Subcutaneous abdominal adipose tissue (tissue), 5 donors: ENCODE measurements at regions not wholly inside any gene's neighbourhood (a gene's known extent, or its start where the extent isn't known, plus 50 kb on each side); places are given as distances from the start of the nearest gene placed in this dataset.

ENCODE experiments used
- H3K27ac ChIP-seq: one replicate; pipeline ENCODE4 v1.7.0; 2013; ENCODE audit warnings: low read depth, mild to moderate bottlenecking, inconsistent platforms, low read length, moderate library complexity
- H3K27me3 ChIP-seq, 5 donors: one replicate each; pipeline ENCODE4 v1.7.0; 2013; ENCODE audit warnings: low read length in 5 of 5, inconsistent platforms in 1 of 5; ENCODE audit not compliant: control insufficient read depth in 5 of 5, insufficient read depth in 4 of 5
- H3K36me3 ChIP-seq, 5 donors: one replicate each; pipeline ENCODE4 v1.7.0; 2013; ENCODE audit warnings: low read length in 5 of 5; ENCODE audit not compliant: control insufficient read depth in 5 of 5, insufficient read depth in 5 of 5
- H3K4me1 ChIP-seq, 5 donors: one replicate each; pipeline ENCODE4 v1.7.0; 2013; ENCODE audit warnings: low read length in 5 of 5, mild to moderate bottlenecking in 3 of 5, moderate library complexity in 1 of 5; ENCODE audit not compliant: control insufficient read depth in 5 of 5, insufficient read depth in 5 of 5
- H3K4me3 ChIP-seq, 5 donors: one replicate each; pipeline ENCODE4 v1.7.0; 2013; ENCODE audit warnings: low read length in 5 of 5, low read depth in 1 of 5
- H3K9ac ChIP-seq, 5 donors: one replicate each; pipeline ENCODE4 v1.7.0; 2013; ENCODE audit warnings: low read length in 5 of 5, mild to moderate bottlenecking in 4 of 5, moderate library complexity in 3 of 5
- H3K9me3 ChIP-seq, 5 donors: one replicate each; pipeline ENCODE4 v1.7.0; 2013; ENCODE audit warnings: low read length in 5 of 5; ENCODE audit not compliant: control insufficient read depth in 5 of 5
- donor health status: healthy.
- donor health status: healthy.
- donor health status: healthy.
- donor health status: healthy.
- donor health status: healthy.

GRCh38 chr5:114208588-114208987 lies 153.3 kb upstream of the KCNN2 start:
- H3K4me1 ChIP-seq, result no peaks in the 10 kb centered on the region
- no peaks in the 10 kb centered on the region for H3K36me3 ChIP-seq
- no peak overlapping the region for H3K9ac ChIP-seq
- no peaks in the 10 kb centered on the region for H3K9me3 ChIP-seq
- no peak overlapping the region for H3K27ac ChIP-seq
- no peaks in the 10 kb centered on the region for H3K27me3 ChIP-seq
- no peak overlapping the region for H3K4me3 ChIP-seq

GRCh38 chr5:114210662-114211061 lies 151.2 kb upstream of the KCNN2 start:
- Histone ChIP-seq H3K4me1 (no peaks in the 10 kb centered on the region), H3K36me3 (no peaks in the 10 kb centered on the region), H3K9ac (no peak overlapping the region), H3K27ac (no peak overlapping the region), H3K27me3 (no peaks in the 10 kb centered on the region), H3K9me3 (no peaks in the 10 kb centered on the region), H3K4me3 (no peak overlapping the region)

DNA sequence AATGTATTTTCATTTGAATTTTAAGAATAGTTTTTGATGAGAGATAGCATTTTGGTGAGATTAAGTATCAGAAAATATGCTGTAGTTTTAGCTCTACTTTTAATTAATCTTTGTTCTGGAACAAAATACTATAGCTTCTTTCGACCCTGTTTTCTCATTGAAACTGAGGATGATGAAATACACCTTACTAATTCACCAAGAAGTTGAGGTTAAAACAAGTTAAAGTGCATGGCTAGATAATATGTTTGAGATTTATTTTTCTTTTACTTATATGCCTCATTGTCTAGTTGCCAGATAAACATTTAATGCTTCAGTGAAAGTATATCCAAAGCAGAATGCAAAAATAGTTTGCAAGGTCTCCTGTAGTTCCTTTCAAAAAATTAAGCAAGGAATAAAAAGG lies 140.1 kb upstream of the KCNN2 start:
- Histone ChIP-seq H3K36me3 (no peaks in the 10 kb centered on the region), H3K4me1 (no peaks in the 10 kb centered on the region), H3K9ac (no peak overlapping the region), H3K27ac (no peak overlapping the region), H3K9me3 (peaks cover 4 to 19% (median 7%) of the 10 kb centered on the region in 5 donors), H3K27me3 (no peaks in the 10 kb centered on the region), H3K4me3 (no peak overlapping the region)

DNA sequence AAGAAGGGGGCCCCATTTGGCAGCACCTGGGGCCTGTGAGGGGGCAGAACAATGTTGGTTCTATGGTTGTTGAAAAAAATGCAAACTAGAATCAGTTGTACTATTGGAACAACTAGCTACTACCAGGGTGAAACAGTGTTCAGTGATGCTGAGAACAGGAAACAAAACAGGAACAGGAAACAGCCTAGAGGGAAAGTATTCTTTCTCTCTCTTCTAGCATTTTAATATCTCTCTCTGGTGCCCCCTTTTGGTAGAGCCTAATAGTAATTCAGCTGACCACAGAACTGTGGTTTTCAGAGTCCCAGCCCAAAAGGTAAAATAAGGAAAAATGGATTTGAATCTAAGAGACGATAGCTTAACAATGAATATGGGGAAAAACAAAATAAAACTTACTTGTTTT lies 138.0 kb upstream of the KCNN2 start:
- H3K9me3 ChIP-seq, result peaks cover 2 to 7% (median 6%) of the 10 kb centered on the region in 5 donors
- no peaks in the 10 kb centered on the region for H3K4me1 ChIP-seq
- no peak overlapping the region for H3K4me3 ChIP-seq
- H3K27ac ChIP-seq, result no peak overlapping the region
- H3K36me3 ChIP-seq, result no peaks in the 10 kb centered on the region
- H3K9ac ChIP-seq, result no peak overlapping the region
- H3K27me3 ChIP-seq, result no peaks in the 10 kb centered on the region

- Histone ChIP-seq H3K9ac (no peak overlapping the region), H3K9me3 (peaks cover 0 to 5% (median 0%) of the 10 kb centered on the region in 5 donors), H3K36me3 (no peaks in the 10 kb centered on the region), H3K27ac (no peak overlapping the region), H3K4me1 (no peaks in the 10 kb centered on the region), H3K27me3 (no peaks in the 10 kb centered on the region), H3K4me3 (no peak overlapping the region)
Measured at GRCh38 chr5:114237766-114238165, 124.1 kb upstream of the KCNN2 start.

GRCh38 chr5:114238771-114239313 lies 123.0 kb upstream of the KCNN2 start:
- H3K4me3 ChIP-seq, result no peak overlapping the region
- peaks cover 0 to 5% (median 0%) of the 10 kb centered on the region in 5 donors for H3K9me3 ChIP-seq
- no peaks in the 10 kb centered on the region for H3K4me1 ChIP-seq
- no peak overlapping the region for H3K9ac ChIP-seq
- no peaks in the 10 kb centered on the region for H3K36me3 ChIP-seq
- no peak overlapping the region for H3K27ac ChIP-seq
- no peaks in the 10 kb centered on the region for H3K27me3 ChIP-seq

DNA sequence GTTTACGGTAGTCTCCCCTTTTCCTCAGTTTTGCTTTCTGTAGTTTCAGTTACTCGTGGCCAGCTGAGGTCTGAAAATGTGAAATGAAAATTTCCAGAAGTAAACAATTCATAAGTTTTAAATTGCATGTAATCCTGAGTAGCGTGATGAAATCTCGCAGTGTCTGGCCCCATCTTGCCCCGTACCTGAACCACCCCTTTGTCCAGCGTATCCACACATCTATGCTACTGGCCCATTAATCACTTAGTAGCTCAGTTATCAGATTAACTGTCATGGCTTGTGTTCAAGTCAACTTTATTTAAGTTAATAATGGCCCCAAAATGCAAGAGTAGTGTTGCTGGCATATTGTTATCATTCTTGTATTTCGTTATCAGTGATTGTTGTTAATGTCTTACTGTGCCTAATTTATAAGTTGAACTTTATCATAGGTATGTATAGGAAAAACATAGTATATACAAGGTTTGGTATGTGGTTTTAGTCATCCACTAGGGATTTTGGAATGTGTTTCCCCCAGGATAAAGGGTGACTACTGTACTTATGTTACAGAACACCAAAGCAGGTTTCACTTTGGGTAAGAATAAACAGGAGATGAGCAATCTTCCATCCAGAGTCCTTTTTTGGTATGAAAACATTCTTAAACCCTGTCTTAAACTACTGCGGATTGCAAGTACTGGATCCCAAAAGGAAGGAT lies 118.4 kb upstream of the KCNN2 start:
- Histone ChIP-seq H3K36me3 (no peaks in the 10 kb centered on the region), H3K4me3 (no peak overlapping the region), H3K4me1 (no peaks in the 10 kb centered on the region), H3K27ac (no peak overlapping the region), H3K9ac (no peak overlapping the region), H3K9me3 (no peaks in the 10 kb centered on the region), H3K27me3 (no peaks in the 10 kb centered on the region)

- H3K9me3 ChIP-seq, result no peaks in the 10 kb centered on the region
- no peak overlapping the region for H3K9ac ChIP-seq
- H3K36me3 ChIP-seq, result no peaks in the 10 kb centered on the region
Measured at GRCh38 chr5:114243972-114244317, 117.9 kb upstream of the KCNN2 start.

GRCh38 chr5:114249823-114250222 lies 112.0 kb upstream of the KCNN2 start:
- Histone ChIP-seq H3K9ac (no peak overlapping the region), H3K27me3 (no peaks in the 10 kb centered on the region), H3K4me3 (no peak overlapping the region), H3K27ac (no peak overlapping the region), H3K9me3 (no peaks in the 10 kb centered on the region), H3K36me3 (no peaks in the 10 kb centered on the region), H3K4me1 (no peaks in the 10 kb centered on the region)

More at GRCh38 chr5:114243972-114244317, 117.9 kb upstream of the KCNN2 start:
- H3K27ac ChIP-seq, result no peak overlapping the region
- no peaks in the 10 kb centered on the region for H3K4me1 ChIP-seq
- H3K27me3 ChIP-seq, result no peaks in the 10 kb centered on the region
- no peak overlapping the region for H3K4me3 ChIP-seq

- Histone ChIP-seq H3K9me3 (no peaks in the 10 kb centered on the region), H3K27me3 (no peaks in the 10 kb centered on the region), H3K36me3 (no peaks in the 10 kb centered on the region), H3K27ac (no peak overlapping the region), H3K4me1 (no peaks in the 10 kb centered on the region), H3K4me3 (no peak overlapping the region), H3K9ac (no peak overlapping the region)
Measured at GRCh38 chr5:114250536-114250935, 111.3 kb upstream of the KCNN2 start.
